AG04450 (cell line): ENCODE measurements at regions not wholly inside any gene's neighbourhood (a gene's known extent, or its start where the extent isn't known, plus 50 kb on each side); places are given as distances from the start of the nearest gene placed in this dataset.

Experiments
- CTCF ChIA-PET: fragments of 300-600, 350-600 bp; formaldehyde crosslinking; extraction: SDS; loops from one replicate; lab custom pipeline; 2022; ENCODE audit warnings: antibody characterized with exemption, inconsistent platforms; lab: Charles Lee
- POLR2A ChIA-PET: fragments of 350-600 bp; formaldehyde crosslinking; extraction: SDS; loops from one replicate; lab custom pipeline; 2021; ENCODE audit warnings: antibody characterized with exemption, inconsistent platforms; lab: Yijun Ruan, JAX
- DNase-seq: peaks from one replicate; pipeline ENCODE4 v3.0.0-alpha.2; 2011; ENCODE audit warnings: low read depth, low spot score
- H3K27ac ChIP-seq: one replicate; pipeline ENCODE4 v1.5.1; 2012; ENCODE audit warnings: low read depth, low read length, control low read depth
- H3K27me3 ChIP-seq: one replicate; pipeline ENCODE4 v1.6.0; 2012; ENCODE audit warnings: low read length; ENCODE audit not compliant: control insufficient read depth, insufficient read depth
- H3K4me3 ChIP-seq: 2 replicates; pipeline ENCODE4 v1.5.1; 2011; ENCODE audit warnings: mild to moderate bottlenecking, low read depth, low read length, control low read depth
- H3K9me3 ChIP-seq: 2 replicates; pipeline ENCODE4 v1.5.1; 2012; ENCODE audit warnings: low read length; ENCODE audit not compliant: control insufficient read depth, insufficient read depth
- TF ChIP-seq, protein P1 (sequence below): IDR thresholded peaks from 2 replicates; pipeline ENCODE4 v1.5.1; 2011; ENCODE audit warnings: low read depth, low read length, control low read depth, inconsistent platforms

DNA sequence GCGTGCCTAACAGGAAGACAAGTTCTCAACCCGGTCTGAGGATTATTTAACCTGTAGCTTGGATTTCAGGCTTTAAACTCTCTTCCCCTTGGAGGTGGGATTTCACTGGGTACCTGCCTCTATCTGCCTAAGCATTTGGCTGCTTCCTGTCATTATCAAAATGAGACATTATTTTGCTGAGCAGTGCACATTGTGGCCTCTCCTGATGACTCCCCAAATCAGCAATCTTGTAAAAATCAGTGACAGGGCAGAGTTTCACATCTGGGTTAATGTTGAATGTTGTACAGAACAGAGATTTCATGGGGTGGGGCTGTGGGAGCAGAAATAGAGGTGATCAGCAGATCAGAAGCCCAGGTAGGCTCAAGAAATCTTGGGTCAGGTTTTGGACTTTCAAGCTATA, 605.9 kb downstream of the ELAVL2 start:
- no peak overlapping the region for H3K4me3 ChIP-seq
- ChIA-PET CTCF (no interaction called here), POLR2A (no interaction called here)
- H3K27me3 ChIP-seq = no peaks in the 10 kb centered on the region
- TF ChIP-seq, protein P1, sequence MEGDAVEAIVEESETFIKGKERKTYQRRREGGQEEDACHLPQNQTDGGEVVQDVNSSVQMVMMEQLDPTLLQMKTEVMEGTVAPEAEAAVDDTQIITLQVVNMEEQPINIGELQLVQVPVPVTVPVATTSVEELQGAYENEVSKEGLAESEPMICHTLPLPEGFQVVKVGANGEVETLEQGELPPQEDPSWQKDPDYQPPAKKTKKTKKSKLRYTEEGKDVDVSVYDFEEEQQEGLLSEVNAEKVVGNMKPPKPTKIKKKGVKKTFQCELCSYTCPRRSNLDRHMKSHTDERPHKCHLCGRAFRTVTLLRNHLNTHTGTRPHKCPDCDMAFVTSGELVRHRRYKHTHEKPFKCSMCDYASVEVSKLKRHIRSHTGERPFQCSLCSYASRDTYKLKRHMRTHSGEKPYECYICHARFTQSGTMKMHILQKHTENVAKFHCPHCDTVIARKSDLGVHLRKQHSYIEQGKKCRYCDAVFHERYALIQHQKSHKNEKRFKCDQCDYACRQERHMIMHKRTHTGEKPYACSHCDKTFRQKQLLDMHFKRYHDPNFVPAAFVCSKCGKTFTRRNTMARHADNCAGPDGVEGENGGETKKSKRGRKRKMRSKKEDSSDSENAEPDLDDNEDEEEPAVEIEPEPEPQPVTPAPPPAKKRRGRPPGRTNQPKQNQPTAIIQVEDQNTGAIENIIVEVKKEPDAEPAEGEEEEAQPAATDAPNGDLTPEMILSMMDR = no peak
- DNase-seq = no peak
- H3K27ac ChIP-seq = no peak overlapping the region
- H3K9me3 ChIP-seq = no peaks in the 10 kb centered on the region; the same call in 1 of the 2 replicates

DNA sequence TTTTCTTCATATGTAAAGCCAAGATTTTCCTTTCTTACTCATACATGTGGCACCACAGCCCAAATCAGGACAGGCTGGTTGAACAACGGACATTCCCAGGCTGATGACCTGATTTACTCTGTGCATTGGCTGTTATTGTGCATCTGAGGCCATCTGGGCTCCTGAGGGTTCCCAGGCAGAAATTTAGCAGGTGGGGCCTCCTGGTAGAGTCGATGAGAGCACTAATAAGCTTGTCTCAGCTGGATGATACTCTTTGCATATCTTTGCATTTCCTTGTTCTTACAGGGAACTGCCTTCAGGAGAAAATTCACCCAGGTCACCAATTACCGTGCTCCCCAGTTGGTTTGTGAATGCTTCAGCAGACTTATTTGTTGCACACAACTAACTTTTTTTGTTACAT, 605.1 kb downstream of the ELAVL2 start:
- no peak for DNase-seq
- TF ChIP-seq, protein P1 = no peak
- H3K27me3 ChIP-seq = no peaks in the 10 kb centered on the region
- H3K27ac ChIP-seq = no peak overlapping the region
- H3K4me3 ChIP-seq = no peak overlapping the region
- CTCF ChIA-PET = no interaction called here
- no peaks in the 10 kb centered on the region; the same call in 1 of the 2 replicates for H3K9me3 ChIP-seq
- POLR2A ChIA-PET = no interaction called here

DNA sequence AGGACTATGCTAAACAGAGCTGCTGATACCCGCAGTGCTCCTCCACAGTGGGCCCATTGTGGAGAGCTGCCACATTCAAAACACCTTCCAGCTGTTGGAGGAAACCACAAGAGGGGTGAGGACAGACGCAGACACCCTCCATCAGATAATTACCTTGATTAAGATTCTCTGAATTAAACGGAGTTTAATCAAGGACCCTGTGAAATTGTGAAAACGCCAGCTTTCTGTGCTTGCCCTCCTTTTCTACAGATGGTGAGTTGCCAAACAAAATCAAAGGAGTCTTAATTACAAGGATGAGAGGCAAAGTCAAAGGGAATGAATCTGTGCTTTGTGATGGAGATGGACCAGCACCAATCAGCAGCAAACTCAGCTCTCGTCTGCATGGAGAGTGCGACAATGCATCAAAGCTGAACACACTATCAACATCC, 596.1 kb downstream of the ELAVL2 start:
- no peaks in the 10 kb centered on the region for H3K27me3 ChIP-seq
- CTCF ChIA-PET = interaction anchor here (0.7 kb wide), 1 partner anchor 108 kb away, joined by 3 read pairs; no protein-coding TSS in a partner anchor

DNA sequence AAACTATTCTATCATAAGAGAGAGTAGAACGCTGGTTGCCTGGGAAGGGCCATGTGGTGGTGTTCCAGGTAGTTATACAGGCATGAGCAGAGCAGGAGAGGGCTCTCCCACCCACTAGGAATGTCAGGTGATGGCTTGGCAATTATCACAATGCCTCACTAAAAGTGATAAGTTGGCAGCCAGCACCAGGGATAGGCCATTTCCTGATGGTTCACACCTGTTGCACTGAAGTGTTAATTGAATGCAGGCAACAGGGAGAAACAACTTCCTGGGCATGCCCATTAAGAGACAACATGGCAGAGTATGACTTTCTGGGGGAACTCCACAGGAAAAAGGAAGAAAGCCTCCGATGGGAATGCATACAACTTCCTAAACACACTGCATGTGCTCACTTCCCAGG, 593.2 kb downstream of the ELAVL2 start:
- ChIA-PET POLR2A (no interaction called here), CTCF (no interaction called here)

More for the DNA sequence above, 596.1 kb downstream of the ELAVL2 start:
- no peak overlapping the region for H3K4me3 ChIP-seq
- no peak for DNase-seq
- no peaks in the 10 kb centered on the region for H3K9me3 ChIP-seq
- H3K27ac ChIP-seq = no peak overlapping the region
- TF ChIP-seq, protein P1 = no peak
- POLR2A ChIA-PET = no interaction called here

DNA sequence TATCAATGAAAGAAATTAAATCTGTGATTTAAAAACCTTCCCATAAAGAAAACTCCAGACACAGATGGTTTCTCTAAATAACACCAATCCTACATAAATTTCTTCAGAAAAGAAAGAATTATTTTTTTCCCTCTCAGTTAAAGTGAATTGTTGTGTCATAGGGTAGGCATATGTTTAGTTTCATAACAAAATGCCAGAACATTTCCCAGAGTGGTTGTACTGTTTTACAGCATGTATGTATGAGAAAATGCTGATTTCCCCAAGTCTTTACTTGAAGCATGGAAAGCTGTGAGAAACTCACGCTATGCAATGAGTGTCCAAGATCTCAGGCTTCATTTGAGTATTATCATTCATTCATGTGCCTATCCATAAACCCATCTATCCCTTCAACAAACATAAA, 582.5 kb downstream of the ELAVL2 start:
- no peaks in the 10 kb centered on the region for H3K27me3 ChIP-seq
- TF ChIP-seq, protein P1 = no peak
- no peak overlapping the region for H3K4me3 ChIP-seq
- ChIA-PET CTCF (no interaction called here), POLR2A (no interaction called here)
- no peak overlapping the region for H3K27ac ChIP-seq
- no peaks in the 10 kb centered on the region for H3K9me3 ChIP-seq
- no peak for DNase-seq

More for the DNA sequence above, 593.2 kb downstream of the ELAVL2 start:
- H3K27ac ChIP-seq = no peak overlapping the region
- H3K9me3 ChIP-seq = no peaks in the 10 kb centered on the region; the same call in 1 of the 2 replicates
- H3K4me3 ChIP-seq = no peak overlapping the region
- H3K27me3 ChIP-seq = no peaks in the 10 kb centered on the region
- TF ChIP-seq, protein P1 = no peak
- no peak for DNase-seq
